Activated CD8-positive, alpha-beta memory T cell treated with anti-CD3 and anti-CD28 coated beads, Interleukin-2, amount 50 U/mL, for 48 hours (primary cell): ENCODE measurements at regions not wholly inside any gene's neighbourhood (a gene's known extent, or its start where the extent isn't known, plus 50 kb on each side); places are given as distances from the start of the nearest gene placed in this dataset.
"Not testable (repeated sequence)": the region's sequence is repeated elsewhere in the genome, so short reads cannot be mapped to it uniquely, and the experiment has no call there.

Experiments used
- DNase-seq: peaks from one replicate; pipeline ENCODE4 v3.0.0-alpha.2; 2020

GRCh38 chr16:51272420-51272819 is 121.3 kb upstream of the SALL1 start:
- no peak for DNase-seq

DNA sequence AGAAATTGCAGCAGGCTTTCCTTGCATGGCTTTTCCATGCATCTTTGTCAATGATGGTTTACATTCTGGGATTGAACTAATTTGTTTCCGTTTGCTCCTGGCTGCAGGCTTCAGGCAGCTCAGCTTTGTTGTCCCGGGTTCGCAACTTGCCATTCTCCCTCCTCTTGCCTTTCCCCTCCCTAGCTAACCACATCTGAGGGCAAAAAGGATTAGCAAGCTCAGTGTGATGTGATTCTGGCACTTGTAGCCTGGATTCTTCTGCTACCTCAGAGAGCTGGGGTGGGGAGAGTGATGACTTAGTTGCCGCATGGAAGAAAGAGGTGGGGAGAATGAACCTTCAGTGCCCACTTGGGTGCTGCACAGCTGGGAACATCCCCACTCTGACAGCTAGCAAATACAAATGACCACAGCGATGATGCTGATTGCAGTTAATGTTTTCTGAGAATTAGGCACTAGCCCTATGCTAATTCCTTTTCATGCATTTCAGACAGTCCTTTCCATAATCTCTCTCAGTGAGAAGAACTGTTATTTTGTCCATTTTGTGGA is 120.2 kb upstream of the SALL1 start:
- DNase-seq: no peak

DNA sequence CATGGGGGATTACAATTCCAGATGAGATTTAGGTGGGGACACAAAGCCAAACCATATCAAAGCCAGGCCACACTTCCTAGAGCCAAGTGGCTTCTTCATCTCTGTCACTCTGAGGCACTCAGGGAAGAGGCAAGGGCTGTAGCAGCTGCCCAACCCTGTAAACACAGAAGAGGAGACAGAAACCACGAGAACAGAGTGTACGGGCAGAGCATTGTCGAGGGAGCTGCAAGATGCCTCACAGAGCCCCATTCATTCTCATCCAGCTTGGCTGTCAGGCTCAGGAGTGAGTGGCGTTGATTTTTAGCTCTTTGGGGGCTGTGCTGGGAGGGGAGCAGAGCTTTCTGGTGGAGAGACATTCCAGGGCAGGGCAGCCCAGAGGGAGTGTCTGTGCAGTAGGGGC is 117.2 kb upstream of the SALL1 start:
- no peak for DNase-seq

GRCh38 chr16:51267681-51268080 is 116.6 kb upstream of the SALL1 start:
- no peak for DNase-seq

- no peak for DNase-seq
These were observed 111.4 kb upstream of the SALL1 start for GRCh38 chr16:51262428-51262827.

DNA sequence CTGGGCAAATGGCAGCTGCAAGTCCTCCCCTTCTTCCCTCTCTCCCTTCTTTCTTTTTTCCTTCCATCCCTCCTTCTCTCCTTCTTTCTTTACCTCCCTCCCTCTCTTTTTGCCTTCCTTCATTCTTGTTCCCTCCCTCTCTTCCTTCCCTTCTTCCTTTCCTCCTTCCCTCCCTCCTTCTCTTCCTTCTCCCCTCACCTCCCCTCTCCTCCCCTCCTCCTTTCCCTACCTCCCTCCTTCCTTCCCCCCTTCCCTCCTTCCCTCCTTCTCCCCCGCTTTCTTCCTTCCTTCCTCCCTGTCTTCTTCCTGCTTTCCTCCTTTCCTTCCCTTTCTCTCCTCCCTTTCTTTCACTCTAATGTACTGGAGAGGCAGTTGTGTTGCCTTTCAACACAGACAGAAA is 110.8 kb upstream of the SALL1 start:
- no peak for DNase-seq

DNA sequence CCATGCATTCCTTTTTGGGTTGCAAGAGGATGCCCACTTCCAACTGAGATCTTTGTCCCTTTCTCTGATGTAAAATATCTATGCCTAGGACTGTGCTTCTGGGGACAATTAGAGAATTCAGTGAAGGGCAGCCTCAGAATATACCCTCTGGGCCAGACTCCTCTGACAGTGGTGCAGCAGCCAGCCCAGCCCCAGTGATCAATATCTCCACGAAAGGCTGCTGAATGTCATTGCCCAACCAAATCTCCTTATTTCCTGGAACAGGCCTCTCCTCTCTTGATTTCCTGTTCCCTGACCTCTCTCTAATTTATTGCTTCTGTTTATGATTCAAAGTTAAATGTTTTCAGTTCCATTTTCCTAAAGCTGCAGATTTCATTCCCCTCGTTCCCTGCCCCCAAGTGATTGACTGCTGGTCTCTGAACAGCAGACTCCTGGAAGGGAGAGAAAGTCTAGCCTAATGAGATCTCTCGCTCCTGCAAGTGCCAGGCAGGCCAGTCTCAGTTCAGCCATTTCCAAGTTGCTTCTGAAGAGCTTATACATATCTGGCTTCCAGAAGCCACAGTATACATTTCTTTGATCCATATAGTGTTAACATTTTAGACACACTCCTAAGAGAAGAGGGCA is 104.4 kb upstream of the SALL1 start:
- DNase-seq: no peak

GRCh38 chr16:51254390-51254789 is 103.3 kb upstream of the SALL1 start:
- DNase-seq: not testable (repeated sequence)

GRCh38 chr16:51248217-51248616 is 97.1 kb upstream of the SALL1 start:
- no peak for DNase-seq

GRCh38 chr16:51245658-51245995 is 94.6 kb upstream of the SALL1 start:
- DNase-seq: no peak

DNA sequence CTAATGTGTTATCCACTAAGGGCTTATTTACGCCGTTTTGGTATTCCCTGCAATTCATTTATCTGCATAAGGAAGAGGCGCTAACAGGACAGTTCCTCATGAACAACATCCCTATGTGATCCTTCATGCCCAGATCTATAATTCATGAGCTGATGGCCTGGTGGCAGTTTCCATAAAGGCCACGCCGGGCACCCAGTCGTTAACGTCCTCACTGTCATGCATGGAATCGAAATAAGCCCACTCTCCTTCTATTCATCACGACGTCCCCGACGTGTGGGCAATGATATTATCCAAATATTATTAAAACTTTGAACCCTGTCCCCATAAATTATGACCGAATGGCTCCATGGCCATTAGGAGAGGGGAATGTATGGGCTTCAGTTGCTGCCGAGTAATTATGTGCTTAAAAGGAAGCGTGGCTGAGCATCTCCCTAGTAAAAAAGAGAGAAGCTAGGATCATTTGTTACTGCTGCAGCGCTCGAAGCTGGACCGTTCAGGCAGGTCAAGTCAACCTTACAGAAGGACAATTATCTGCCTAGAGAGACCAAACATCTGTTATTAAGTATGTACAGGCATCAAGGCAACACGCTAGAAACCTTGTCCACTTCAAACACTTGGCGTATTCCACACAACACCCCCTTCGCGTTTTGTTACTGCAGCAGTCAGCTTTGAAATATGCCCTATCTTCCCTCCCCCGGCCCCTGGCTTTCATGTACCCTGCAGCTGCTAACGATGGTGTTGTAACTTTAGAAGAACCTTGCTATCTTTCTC is 94.0 kb upstream of the SALL1 start:
- no peak for DNase-seq

DNA sequence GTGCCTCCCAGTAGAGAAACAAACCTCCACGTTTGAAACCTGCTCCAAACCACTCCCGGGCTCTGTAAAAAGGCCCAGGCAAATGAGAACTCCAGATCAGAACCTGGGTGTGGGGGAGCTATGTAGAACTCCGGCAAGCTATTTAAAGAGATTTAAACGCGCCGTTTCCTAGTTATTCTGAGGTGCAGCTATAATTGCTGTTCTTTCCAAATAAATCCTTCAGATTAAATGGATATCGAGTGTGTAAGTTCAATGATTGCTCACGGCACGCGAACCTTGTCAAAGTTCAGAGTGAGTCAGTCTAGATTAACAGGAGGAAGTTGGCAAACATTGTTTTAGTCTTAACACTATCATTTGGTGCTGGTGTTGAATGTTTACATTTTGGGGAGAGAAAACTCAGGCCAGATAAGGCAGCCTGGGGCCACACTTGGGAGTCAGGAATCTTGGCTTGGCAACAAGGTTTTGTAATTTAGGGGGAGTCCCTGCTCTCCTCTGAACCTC is 92.9 kb upstream of the SALL1 start:
- no peak for DNase-seq

GRCh38 chr16:51242296-51242994 is 91.4 kb upstream of the SALL1 start:
- no peak for DNase-seq

GRCh38 chr16:51239196-51239595 is 88.1 kb upstream of the SALL1 start:
- no peak for DNase-seq

GRCh38 chr16:51237861-51238378 is 86.8 kb upstream of the SALL1 start:
- no peak for DNase-seq

DNA sequence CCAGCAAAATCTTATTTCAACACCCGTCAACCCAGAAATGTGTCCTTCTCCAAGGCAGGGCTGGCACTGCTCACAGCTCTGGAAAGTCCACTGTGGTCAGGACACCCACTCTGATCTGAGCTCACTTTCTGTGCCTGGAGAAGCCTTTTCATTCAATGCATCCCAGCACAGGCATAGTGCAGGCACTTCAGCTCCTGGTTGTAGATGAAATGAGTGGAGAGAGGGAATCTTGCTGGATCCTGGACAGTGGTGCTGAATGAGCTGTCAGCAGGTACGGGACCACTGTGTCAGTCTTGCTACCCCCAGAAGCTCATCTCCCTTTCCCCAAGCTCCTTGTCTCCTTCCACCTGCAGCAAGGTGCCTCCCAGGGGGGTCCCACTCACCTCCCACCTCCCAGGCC is 86.1 kb upstream of the SALL1 start:
- no peak for DNase-seq

DNA sequence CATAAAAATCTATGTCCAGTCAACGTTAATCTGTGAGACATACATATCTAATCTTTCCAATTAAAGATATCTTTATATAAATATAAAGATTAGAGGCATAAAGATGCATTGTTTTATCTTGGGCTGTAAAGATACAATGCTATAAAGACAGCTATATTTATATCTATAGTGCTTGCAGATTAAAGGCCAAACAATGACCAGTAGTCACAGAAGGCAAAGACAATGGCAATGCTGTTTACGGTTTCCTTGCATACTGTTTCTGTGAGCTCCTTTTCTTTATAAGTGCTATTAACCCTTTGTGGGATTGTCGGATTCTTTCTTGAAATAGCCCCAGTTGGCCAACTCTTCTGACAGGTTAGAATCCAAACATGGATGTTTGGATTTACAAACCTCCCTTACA is 85.5 kb upstream of the SALL1 start:
- DNase-seq: no peak

- DNase-seq: no peak
These were observed 80.6 kb upstream of the SALL1 start for GRCh38 chr16:51231702-51232101.

DNA sequence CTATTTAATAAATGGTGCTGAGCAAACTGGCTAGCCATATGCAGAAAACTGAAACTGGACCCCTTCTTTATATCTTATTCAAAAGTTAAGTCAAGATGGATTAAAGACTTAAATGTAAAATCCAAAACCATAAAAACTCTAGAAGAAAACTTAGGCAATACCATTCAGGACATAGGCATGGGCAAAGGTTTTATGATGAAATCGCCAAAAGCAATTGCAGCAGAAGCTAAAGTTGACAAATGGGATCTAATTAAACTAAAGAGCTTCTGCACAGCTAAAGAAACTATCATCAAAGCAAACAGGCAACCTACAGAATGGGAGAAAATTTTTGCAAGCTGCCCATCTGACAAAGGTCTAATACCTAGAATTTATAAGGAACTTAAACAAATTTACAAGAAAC is 79.0 kb upstream of the SALL1 start:
- DNase-seq: not testable (repeated sequence)

DNA sequence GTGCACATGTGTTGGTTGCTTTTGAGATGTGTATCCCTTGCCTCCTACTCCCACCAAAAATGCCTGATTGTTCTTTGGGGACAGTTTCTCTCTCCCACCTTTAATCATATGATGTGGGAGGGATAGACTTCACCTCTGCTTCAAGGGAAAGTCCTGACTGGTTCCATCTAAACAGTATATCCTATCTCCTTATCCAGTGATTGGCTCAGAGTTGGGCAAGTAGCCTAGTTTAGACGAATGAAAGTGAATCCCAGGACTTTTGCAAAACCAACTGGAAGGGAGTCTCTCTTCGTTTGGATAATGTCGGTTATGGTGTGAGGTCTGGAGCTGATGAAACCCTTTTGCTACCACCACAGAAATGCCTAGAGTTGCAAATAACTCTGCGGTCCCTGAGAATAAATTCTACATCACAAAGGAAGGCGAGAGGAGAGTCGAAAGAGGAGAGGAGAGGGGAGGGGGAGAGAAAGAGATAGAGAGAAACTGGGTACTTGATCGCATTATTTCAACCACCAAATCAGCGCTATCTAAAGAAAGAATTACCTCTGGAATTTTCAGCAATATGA is 77.1 kb upstream of the SALL1 start:
- no peak for DNase-seq

- no peak for DNase-seq
These were observed 74.8 kb upstream of the SALL1 start for GRCh38 chr16:51225878-51226277.

- no peak for DNase-seq
These were observed 73.2 kb upstream of the SALL1 start for GRCh38 chr16:51224317-51224716.

- no peak for DNase-seq
These were observed 70.9 kb upstream of the SALL1 start for GRCh38 chr16:51222016-51222415.
